HG03280 (cell line): ENCODE measurements at regions not wholly inside any gene's neighbourhood (a gene's known extent, or its start where the extent isn't known, plus 50 kb on each side); places are given as distances from the start of the nearest gene placed in this dataset.
"Not testable (repeated sequence)": the region's sequence is repeated elsewhere in the genome, so short reads cannot be mapped to it uniquely, and the experiment has no call there.

Source experiments
- ATAC-seq: cut with Tn5 transposase; IDR thresholded peaks from one replicate; pipeline ENCODE4 v1.9.1; 2021; ENCODE audit warnings: mild to moderate bottlenecking, moderate library complexity; ENCODE audit not compliant: unreplicated experiment

DNA sequence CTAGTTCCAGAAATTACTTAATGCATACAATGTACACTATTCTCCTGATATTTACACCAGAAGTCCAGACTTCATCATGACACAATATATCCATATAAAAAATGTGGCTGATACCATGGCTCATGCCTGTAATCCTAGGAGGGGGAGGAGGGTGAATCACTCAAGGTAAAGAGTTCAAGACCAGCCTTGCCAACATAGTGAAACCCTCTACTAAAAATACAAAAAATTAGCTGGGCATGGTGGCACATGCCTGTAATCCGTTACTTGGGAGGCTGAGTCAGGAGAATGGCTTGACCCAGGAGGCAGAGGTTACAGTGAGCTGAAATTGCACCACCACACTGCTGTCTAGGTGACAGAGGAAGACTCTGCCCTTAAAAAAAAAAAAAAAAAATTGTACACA is 192.5 kb upstream of the HSFY2 start:
- no peak for ATAC-seq

DNA sequence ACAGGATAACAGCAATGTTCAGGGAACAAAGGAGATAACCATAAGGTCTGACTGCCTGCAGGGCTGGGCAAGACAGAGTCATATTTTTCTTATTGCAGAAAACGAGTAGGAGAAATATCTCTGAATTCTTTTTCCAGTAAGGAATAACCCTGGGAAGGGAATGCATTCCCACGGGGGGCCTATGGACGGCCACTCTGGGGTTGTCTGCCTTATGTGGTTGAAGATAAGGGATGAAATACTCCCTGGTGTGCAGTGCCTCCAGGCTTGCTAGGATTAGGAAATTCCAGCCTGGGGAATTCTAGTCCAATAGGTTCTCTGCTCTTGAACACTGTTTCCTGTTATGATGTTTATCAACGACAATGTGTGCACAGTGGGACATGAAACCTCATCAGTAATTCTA is 185.3 kb upstream of the HSFY2 start:
- no peak for ATAC-seq

DNA sequence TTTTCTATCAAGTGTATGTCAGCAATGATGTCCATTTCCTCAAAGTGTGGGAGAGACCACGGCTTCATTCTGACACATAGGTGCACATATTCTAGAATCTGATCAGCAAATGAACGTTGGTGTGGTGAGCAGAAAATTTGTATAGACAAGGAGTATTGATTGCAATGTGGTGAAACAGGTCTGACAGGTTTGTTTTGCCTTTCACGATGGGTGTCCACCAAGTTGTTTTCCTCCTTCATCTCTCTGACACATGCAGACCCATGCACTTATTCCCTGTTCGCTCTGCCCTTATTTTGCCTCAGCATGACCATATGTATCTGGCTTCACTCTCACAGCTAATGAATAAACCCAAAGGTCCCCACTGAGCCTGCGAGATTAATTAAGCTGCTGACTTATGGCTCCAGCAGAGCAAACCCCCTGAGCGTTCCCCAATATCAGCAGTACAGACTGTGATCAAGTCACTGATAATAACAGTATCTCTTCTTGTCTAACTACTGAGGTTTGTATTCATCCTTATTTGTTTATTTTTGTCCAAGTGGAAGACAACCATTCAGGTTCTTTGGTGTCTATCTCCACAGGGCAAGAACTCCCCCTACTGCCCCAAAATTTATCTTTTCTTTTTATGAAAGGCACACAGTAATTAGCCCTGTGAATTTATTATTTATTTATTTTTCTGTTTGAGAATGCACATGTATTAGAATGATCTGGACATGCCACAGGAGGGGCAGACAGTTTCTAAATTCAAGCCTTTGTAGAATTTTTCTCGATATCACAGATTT is 178.3 kb upstream of the HSFY2 start:
- no peak for ATAC-seq

DNA sequence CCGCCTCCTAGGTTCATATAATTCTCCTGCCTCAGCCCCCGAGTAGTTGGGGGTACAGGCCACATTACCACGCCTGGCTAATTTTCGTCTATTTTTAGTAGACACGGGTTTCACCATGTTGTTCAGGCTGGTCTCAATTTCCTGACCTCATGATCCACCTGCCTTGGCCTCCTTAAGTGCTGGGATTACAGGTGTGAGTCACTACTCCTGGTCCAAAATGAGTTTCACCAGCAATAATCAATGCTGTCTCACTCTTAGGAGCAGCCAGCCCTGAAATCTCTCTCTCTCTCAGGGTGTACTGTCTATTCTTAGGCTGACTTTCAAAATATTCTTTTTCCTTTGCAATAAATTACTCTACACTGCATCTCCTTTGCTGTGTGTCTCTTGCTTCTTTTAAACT is 177.5 kb upstream of the HSFY2 start:
- no peak for ATAC-seq

DNA sequence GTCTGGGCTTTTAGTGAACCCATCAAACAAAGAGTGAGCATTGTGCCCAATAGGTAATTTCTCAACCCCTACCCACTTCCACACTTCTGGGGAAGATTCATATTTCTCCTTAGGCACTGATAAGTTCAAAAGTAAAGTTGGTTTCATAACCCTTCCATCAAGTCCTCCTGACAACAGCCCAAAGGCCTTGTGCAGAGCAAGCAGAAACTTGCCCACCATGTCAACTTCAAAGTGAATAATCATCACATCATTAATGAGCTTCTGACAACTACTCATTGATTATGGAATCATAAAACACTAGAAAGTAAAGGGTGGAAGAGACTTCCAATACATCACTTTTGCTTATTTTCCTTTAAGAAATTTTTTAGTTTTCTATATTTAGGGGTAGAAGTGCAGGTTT is 163.3 kb upstream of the HSFY2 start:
- ATAC-seq = no peak

DNA sequence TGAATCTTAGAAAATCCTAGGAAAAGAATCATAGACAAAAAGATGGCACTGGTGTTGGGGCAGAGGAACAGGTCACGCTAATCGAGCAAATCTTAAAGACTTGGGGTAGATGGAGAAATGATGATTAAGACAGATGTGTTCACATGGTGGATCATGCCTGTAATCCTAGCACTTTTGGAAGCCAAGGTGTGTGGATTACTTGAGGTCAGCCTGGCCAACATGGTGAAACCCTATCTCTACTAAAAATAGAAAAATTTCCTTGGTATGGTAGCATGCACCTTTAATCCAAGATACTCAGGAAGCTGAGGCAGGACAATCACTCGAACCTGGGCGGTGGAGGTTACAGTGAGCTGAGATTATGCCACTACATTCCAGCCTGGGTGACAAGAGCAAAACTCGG is 145.7 kb upstream of the HSFY2 start:
- ATAC-seq = no peak

DNA sequence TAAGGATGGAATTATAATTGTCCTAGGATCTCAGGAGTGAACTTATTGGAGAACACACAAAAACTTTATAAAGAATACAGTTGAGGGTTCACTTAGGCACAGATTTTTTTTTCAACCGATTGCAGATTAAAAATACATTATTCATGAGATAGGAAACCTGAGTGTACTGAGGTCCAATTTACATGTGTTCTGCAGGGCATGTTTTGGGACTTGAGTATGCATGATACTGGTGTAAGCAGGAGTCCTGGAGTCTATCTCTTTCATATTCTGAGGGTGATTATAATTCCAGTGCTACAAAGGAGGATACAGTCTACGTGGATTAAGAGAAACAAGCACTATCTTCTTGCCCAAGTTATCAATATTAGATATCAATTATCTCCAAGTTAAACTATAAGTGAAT is 139.3 kb upstream of the HSFY2 start:
- no peak for ATAC-seq

DNA sequence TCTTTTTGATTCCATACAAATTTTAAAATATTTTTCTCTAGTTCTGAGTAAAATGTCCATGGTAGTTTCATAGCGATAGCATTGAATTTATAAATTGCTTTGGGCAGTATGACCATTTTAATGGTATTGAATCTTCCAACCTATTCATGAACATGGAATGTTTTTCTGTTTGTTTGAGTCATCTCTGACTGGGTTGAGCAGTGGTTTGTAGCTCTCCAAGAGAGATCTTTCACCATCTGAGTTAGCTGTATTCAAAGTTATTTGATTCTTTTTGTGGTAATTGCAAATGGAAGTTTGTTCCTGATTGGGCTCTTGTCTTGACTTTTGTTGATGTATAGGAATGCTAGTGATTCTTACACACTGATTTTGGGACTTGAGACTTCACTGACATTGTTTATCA is 136.3 kb upstream of the HSFY2 start:
- ATAC-seq = no peak

DNA sequence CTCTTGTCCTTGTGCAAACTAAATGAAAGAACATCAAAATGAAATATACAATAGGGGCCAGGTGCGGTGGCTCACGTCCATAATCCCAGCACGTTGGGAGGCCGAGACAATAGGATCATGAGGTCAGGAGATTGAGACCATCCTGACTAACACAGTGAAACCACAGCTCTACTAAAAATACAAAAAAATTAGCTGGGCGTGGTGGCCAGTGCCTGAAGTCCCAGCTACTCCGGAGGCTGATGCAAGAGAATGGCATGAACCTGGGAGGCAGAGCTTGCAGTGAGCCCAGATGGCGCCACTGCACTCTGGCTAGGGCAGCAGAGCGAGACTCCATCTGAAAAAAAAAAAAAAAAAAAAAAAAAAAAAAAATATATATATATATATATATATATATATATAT is 132.7 kb upstream of the HSFY2 start:
- not testable (repeated sequence) for ATAC-seq

DNA sequence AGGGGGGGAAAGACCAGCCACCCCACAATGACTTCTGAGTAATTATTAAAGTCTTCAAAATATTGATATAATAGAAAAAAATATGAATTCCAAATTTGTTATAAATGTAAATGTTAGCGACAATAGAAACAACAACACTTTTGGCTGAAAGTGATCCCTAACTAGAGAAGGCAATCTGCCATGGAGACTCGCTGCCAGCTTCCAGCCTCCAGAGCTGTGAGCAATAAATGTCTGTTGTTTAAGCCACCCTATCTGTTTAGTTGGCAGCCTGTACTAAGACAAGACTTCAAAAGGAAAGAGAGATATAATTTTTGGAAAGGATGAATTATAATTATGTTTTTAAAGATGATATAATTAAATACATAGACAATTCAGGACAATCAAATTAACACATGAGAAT is 130.8 kb upstream of the HSFY2 start:
- no peak for ATAC-seq

DNA sequence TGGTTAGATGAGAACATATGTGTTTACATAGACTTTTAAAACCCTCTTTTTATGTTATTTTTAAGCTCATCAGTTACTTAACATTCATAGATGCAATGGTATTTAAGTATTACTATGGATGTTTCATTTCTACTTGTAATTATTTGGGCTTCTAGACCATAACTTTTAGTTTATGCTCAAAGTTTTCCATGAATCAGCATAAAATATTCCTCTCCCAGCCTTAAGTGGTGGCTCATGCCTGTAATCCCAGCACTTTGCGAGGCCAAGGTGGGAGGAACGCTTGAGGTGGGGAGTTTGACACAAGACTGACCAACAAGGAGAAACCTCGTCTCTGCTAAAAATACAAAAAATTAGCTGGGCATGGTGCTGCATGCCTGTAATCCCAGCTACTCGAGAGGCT is 118.5 kb upstream of the HSFY2 start:
- ATAC-seq = no peak

DNA sequence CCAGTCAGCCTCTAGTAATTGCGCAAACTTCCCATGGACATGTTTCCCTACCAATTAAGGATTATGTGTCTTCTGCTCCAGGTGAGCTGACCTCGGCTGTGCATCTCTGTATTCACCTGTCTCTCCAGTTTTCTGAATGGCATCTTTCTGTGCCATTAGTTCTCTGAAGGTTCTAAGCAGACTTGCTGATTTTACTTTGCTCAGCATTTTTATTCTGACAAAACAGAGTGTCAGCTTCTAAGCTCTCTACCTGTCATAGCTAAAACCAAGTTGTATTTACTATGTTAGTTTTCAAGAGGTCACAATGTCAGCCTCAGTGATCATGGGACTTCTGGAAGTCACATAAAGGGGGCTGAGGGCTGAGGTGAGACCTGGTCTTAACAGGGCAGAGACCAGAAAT is 116.0 kb upstream of the HSFY2 start:
- no peak for ATAC-seq

DNA sequence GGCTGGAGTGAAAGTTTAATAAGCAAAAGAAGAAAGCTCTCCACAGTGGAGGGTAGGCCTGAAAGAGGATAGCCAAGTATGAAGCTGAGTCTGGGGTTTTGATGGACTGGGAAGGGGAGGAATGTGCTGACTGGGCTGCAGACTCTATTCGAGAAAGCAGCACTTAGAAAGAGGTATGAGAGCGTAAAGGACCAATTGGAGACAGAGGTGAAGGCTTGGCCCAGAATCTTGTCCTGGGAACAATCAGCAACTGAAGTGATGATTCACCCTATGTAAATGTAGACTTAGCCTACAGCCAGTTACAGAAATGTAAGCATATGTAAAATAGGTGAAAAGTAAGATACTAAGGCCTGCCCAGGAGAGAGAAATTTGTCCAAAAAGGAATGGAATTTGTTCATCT is 111.2 kb upstream of the HSFY2 start:
- ATAC-seq = no peak

DNA sequence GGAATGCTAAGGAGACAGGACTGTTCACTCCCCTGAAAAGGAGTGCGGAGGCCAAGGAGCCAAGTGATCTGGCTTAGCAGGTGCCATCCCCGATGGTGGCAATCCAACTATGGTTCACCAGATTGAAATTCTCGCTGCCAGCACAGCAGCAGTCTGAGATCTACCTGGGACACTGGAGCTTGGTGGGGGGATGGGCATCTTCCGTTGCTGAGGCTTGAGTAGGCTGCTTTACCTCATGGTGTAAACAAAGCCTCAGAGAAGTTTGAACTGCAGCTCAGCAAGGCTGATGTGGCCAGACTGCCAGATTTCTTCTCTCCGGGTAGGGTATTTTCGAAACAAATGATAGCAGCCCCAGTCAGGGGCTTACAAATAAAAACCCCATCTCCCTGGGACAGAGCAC is 95.6 kb upstream of the HSFY2 start:
- ATAC-seq = not testable (repeated sequence)

DNA sequence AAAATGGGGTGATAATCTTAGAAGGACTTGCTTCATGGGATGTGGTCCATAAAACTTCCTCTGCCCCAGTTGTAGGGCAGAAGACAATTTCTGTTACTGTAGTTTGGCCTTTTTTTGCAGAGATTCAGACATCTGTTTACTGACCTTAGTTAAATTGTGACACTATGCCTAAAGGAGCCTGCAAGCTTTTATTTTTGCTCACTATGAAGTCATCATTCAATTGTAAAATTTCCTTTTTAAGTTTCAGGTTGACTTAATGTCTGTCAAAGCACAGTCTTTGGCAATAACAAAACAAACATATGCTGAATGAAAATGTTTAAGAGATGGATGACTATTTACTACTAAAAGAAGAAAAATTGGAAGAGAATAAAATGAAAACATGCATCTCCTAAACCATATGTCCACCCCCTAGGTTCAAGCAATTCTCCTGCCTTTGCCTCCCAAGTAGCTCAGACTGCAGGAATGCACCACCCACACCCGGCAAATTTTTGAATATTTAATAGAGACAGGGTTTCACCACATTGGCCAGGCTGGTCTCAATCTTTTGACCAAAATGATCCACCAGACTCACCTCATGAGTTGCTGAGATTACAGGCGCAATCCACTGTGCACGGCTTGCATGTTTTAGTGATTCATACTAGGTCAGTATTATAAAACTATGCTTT is 93.5 kb upstream of the HSFY2 start:
- not testable (repeated sequence) for ATAC-seq

DNA sequence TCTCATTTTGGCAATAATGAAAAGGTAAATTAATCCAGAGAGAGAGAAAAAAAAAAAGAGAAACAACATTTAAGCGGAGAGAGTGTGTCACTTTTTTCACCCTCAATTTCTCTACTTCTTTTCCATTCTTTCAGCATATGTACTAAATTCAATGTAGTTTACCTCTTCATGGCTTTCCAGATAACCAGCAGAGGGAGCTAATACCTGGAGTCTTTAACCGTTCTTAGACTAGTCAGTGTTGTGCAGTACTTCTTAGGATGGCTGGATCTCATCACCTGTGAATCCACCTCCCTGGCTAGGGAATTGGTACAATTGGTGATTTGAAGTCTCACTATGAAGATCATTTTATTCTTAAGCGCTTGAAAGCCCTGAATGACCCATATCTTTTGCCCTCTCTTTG is 87.3 kb upstream of the HSFY2 start:
- not testable (repeated sequence) for ATAC-seq

DNA sequence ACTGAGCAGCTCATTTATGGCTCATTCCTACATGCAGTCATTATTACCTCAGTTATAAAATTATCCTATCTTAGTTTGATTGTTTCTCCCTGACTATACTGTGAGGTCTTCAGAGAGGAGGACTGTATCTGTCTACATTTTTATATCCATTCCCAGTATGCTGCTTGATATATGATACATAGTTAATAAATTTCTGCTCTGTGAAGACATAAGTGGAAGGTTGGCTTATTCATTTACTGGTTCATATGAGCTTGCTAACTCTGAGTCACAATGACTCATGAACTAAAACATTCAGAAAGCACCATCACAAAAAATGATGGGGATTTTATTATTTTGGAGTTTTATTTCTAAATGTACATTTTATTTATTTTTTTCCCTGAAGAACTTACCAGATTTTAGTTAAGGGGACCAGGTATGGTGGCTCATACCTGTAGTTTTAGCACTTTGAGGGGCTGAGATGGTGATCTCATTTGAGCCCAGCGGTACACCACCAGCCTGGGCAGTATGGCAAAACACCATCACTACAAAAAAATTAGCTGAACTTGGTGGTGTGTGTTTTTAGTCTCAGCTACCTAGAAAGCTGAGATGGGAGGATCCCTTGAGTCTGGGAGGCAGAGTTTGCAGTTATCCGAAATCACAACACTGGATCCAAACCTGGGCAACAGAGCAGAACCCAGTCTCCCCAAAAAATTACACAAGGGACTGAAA is 85.1 kb upstream of the HSFY2 start:
- not testable (repeated sequence) for ATAC-seq

DNA sequence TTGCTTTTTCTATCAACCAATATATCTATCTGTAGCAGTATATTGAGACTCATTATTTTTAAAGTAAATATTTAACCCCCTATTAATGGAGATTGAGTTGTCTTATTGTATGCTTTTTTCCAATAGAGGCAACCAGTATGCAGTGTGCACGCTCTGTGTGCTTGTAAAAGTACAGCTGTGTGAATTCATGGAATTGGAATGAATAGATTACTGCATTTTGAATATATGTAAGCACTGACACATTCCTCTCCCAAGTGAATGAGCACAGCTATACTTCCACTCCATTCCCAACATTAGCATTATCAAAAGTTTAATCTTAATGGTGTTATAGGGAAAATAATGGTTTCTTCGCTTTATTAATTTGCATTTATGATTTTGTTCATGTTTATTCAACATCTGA is 81.6 kb upstream of the HSFY2 start:
- not testable (repeated sequence) for ATAC-seq

DNA sequence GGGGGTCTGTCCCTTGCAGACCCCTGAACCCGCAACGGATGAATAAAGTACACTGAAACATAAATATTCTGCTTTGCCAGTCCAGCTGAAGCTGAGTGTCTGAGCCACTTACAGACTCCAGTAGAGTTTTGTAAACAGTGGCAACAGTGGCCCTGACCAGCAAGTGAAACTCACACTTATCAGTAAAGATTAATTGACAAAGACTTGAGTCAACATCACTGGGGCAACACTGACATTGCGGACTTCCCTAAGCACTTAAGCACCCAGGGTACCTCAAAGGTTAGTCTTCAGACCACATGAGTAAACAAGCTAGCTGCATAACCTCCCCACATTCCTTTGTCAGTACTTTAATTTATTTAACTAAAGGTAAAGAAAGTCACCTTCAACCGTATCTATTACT is 79.8 kb upstream of the HSFY2 start:
- not testable (repeated sequence) for ATAC-seq

DNA sequence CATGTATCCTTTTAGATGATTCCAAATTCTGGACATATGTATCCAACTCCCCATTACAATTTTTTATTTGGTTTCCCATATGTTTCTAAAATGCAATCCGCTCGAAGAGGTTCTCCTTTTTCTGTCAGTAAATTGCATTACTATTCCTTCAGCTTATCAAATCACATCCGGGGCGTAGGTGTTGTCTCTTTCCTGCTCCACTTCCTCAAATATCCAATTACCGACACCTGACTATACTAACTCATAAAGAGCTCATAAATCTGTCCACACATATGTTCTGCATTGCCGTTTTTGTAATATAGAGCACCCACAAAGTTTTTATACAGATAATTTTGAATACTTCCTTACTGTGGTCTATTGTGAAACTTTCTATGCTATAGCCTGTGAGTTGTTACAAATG is 63.1 kb upstream of the HSFY2 start:
- not testable (repeated sequence) for ATAC-seq
